SK-N-SH (cell line): ENCODE measurements at regions not wholly inside any gene's neighbourhood (a gene's known extent, or its start where the extent isn't known, plus 50 kb on each side); places are given as distances from the start of the nearest gene placed in this dataset.

Source experiments
- CTCF ChIA-PET: fragments of 300-600, 350-600 bp; formaldehyde crosslinking; extraction: SDS; loops from one replicate; lab custom pipeline; 2021; lab: Yijun Ruan, JAX
- POLR2A ChIA-PET: fragments of 350-600 bp; sonication (Branson Sonifier 250); formaldehyde crosslinking; extraction: SDS; loops from one replicate; lab custom pipeline; 2020; ENCODE audit warnings: antibody characterized with exemption, inconsistent platforms; lab: Yijun Ruan, JAX
- DNase-seq: peaks from one replicate; pipeline ENCODE4 v3.0.0; 2012
- H2AFZ ChIP-seq: fragments of 200-600 bp; sonication (generic); 2 replicates; pipeline ENCODE4 v1.8.1; 2016; ENCODE audit warnings: antibody characterized with exemption, mild to moderate bottlenecking, low read depth
- H3F3A ChIP-seq: fragments of 200-600 bp; sonication (generic); replicated peaks from 2 replicates; pipeline ENCODE3; 2016; ENCODE audit warnings: antibody characterized with exemption, mild to moderate bottlenecking; ENCODE audit not compliant: insufficient read depth
- H3K27ac ChIP-seq, 2 experiments: fragments of 200-500 bp in 1 of 2; fragments of 200-600 bp in 1 of 2; sonication (Bioruptor generic) in 1 of 2; sonication (generic), shearing (Covaris generic) in 1 of 2; 2 replicates each; pipeline versions ENCODE4 v1.5.1 to v1.6.1; 2014 to 2016; ENCODE audit warnings: low read depth in 2 of 2, inconsistent platforms in 1 of 2, low read length in 1 of 2, mild to moderate bottlenecking in 1 of 2, mixed read lengths in 1 of 2
- H3K27me3 ChIP-seq: fragments of 200-600 bp; sonication (generic), shearing (Covaris generic); 2 replicates; pipeline ENCODE4 v1.6.1; 2016; ENCODE audit warnings: mixed run types; ENCODE audit not compliant: insufficient read depth
- H3K36me3 ChIP-seq, 2 experiments: fragments of 200-500 bp in 1 of 2; fragments of 200-600 bp in 1 of 2; sonication (Bioruptor generic) in 1 of 2; sonication (generic) in 1 of 2; replicated peaks in 1 of 2; 2 replicates each; pipeline versions ENCODE3 to v1.5.1; 2014 to 2016; ENCODE audit warnings: low read length in 1 of 2, mild to moderate bottlenecking in 1 of 2; ENCODE audit not compliant: insufficient read depth in 2 of 2, control insufficient read depth in 1 of 2
- H3K4me1 ChIP-seq, 2 experiments: fragments of 200-500 bp in 1 of 2; fragments of 200-600 bp in 1 of 2; sonication (Bioruptor generic) in 1 of 2; sonication (generic), shearing (Covaris generic) in 1 of 2; 2 replicates each; pipeline versions ENCODE4 v1.5.1 to v1.6.1; 2014 to 2016; ENCODE audit warnings: low read depth in 1 of 2, low read length in 1 of 2, mixed run types in 1 of 2; ENCODE audit not compliant: insufficient read depth in 2 of 2, control insufficient read depth in 1 of 2
- H3K4me2 ChIP-seq: fragments of 200-600 bp; sonication (generic), shearing (Covaris generic); 2 replicates; pipeline ENCODE4 v1.6.1; 2017; ENCODE audit warnings: mixed run types
- H3K4me3 ChIP-seq, 2 experiments: fragments of 200-500 bp in 1 of 2; fragments of 200-600 bp in 1 of 2; sonication (Bioruptor generic) in 1 of 2; sonication (generic), shearing (Covaris generic) in 1 of 2; 2 replicates each; pipeline versions ENCODE4 v1.5.1 to v1.8.1; 2014 to 2016; ENCODE audit warnings: low read depth in 2 of 2, inconsistent platforms in 1 of 2, low read length in 1 of 2, mild to moderate bottlenecking in 1 of 2, mixed read lengths in 1 of 2, moderate library complexity in 1 of 2
- H3K79me2 ChIP-seq: fragments of 200-600 bp; sonication (generic); 2 replicates; pipeline ENCODE4 v1.8.1; 2017; ENCODE audit warnings: mild to moderate bottlenecking; ENCODE audit not compliant: insufficient read depth
- H3K9ac ChIP-seq: fragments of 200-600 bp; sonication (generic); 2 replicates; pipeline ENCODE4 v1.6.1; 2017; ENCODE audit warnings: mixed run types
- H3K9me2 ChIP-seq: fragments of 200-600 bp; sonication (generic); 2 replicates; pipeline ENCODE4 v1.6.1; 2017; ENCODE audit warnings: mixed run types
- H3K9me3 ChIP-seq: fragments of 200-600 bp; sonication (generic); 2 replicates; pipeline ENCODE4 v1.6.1; 2017; ENCODE audit warnings: mixed run types, mild to moderate bottlenecking, moderate library complexity
- H4K20me1 ChIP-seq: fragments of 200-600 bp; sonication (generic); 2 replicates; pipeline ENCODE4 v1.6.1; 2017; ENCODE audit warnings: mild to moderate bottlenecking, mixed run types; ENCODE audit not compliant: insufficient read depth
- CHD2 ChIP-seq: fragments of 150-350 bp; IDR thresholded peaks from 2 replicates; pipeline ENCODE4 v1.6.1; 2018; ENCODE audit warnings: low read length; ENCODE audit not compliant: partially characterized antibody
- CTCF ChIP-seq: fragments of 200-600 bp; sonication (generic); IDR thresholded peaks from 2 replicates; pipeline ENCODE4 v1.6.1; 2017; ENCODE audit warnings: antibody characterized with exemption, mild to moderate bottlenecking, moderate library complexity
- ELF1 ChIP-seq: IDR thresholded peaks from 2 replicates; pipeline ENCODE4 v1.4.0; 2012
- EZH2phosphoT487 ChIP-seq: fragments of 200-600 bp; sonication (generic); IDR thresholded peaks from 2 replicates; pipeline ENCODE4 v1.6.1; 2017; ENCODE audit warnings: low read depth, mixed run types, mild to moderate bottlenecking, antibody characterized with exemption, moderate library complexity, borderline replicate concordance
- FOSL2 ChIP-seq: IDR thresholded peaks from 2 replicates; pipeline ENCODE4 v1.4.0; 2012; ENCODE audit warnings: low read depth, mild to moderate bottlenecking, moderate library complexity, borderline replicate concordance
- GABPA ChIP-seq: IDR thresholded peaks from 2 replicates; pipeline ENCODE4 v1.4.0; 2012; ENCODE audit warnings: low read depth, mild to moderate bottlenecking
- GATA2 ChIP-seq: sonication (generic); formaldehyde crosslinking; IDR thresholded peaks from 2 replicates; pipeline ENCODE4 v1.5.0; 2020; ENCODE audit warnings: mild to moderate bottlenecking, missing genetic modification reagents
- IRF3 ChIP-seq: fragments of 150-350 bp; IDR thresholded peaks from 2 replicates; pipeline ENCODE4 v1.6.1; 2016; ENCODE audit warnings: mild to moderate bottlenecking, low read depth, low read length
- MEF2A ChIP-seq: IDR thresholded peaks from 2 replicates; pipeline ENCODE4 v1.4.0; 2012; ENCODE audit warnings: low read depth, borderline replicate concordance
- MXI1 ChIP-seq: IDR thresholded peaks from 2 replicates; pipeline ENCODE4 v1.6.1; 2012; ENCODE audit warnings: mild to moderate bottlenecking, low read depth, low read length, improper control_type of control experiment
- PBX3 ChIP-seq: IDR thresholded peaks from 2 replicates; pipeline ENCODE4; 2012
- POLR2AphosphoS5 ChIP-seq: IDR thresholded peaks from 2 replicates; pipeline ENCODE4 v1.6.1; 2012; ENCODE audit warnings: low read depth, low read length
- RCOR1 ChIP-seq: fragments of 150-350 bp; IDR thresholded peaks from 2 replicates; pipeline ENCODE4 v1.6.1; 2017; ENCODE audit warnings: antibody characterized with exemption, low read length
- RXRA ChIP-seq: IDR thresholded peaks from 2 replicates; pipeline ENCODE4 v1.4.0; 2012; ENCODE audit warnings: low read depth, mild to moderate bottlenecking, borderline replicate concordance
- SMC3 ChIP-seq: IDR thresholded peaks from 2 replicates; pipeline ENCODE4 v1.6.1; 2012; ENCODE audit warnings: low read depth, low read length, improper control_type of control experiment
- TAF1 ChIP-seq: IDR thresholded peaks from 2 replicates; pipeline ENCODE4 v1.6.1; 2012; ENCODE audit warnings: low read depth, mild to moderate bottlenecking, low read length, moderate library complexity, borderline replicate concordance
- TCF12 ChIP-seq: IDR thresholded peaks from 2 replicates; pipeline ENCODE4 v1.4.0; 2012
- USF1 ChIP-seq: IDR thresholded peaks from 2 replicates; pipeline ENCODE4 v1.4.0; 2012; ENCODE audit warnings: low read depth, borderline replicate concordance
- USF2 ChIP-seq: fragments of 150-350 bp; IDR thresholded peaks from 2 replicates; pipeline ENCODE4 v1.6.1; 2017; ENCODE audit warnings: antibody characterized with exemption, low read length, low read depth, borderline replicate concordance
- WGBS: methylation state at CpG from one replicate; pipeline ENCODE4 v1.1.6; 2017; ENCODE audit warnings: low lambda C conversion rate; 5-methylcytosine and 5-hydroxymethylcytosine counted together

- Histone ChIP-seq H4K20me1 (no peaks in the 10 kb centered on the region), H3K9ac (no peak overlapping the region), H3F3A (no peaks in the 10 kb centered on the region), H3K27ac (no peak overlapping the region), H3K4me2 (no peak overlapping the region), H3K9me2 (no peaks in the 10 kb centered on the region), H2AFZ (no peak overlapping the region), H3K4me3 (no peak overlapping the region), H3K9me3 (no peaks in the 10 kb centered on the region), H3K36me3 (no peaks in the 10 kb centered on the region), H3K79me2 (no peaks in the 10 kb centered on the region), H3K27me3 (no peaks in the 10 kb centered on the region), H3K4me1 (peaks cover 0 to 3% of the 10 kb centered on the region in 2 experiments; a peak in 2 of 4 replicates)
- TF ChIP-seq PBX3 (peak; percentile 9; the same call in 1 of the 2 replicates), USF2 (no peak), CTCF (no peak), IRF3 (no peak), FOSL2 (peak; percentile 31; the same call in 1 of the 2 replicates), TAF1 (no peak)
- CTCF ChIA-PET, result interaction anchor here (0.7 kb wide), 1 partner anchor 656 kb away, joined by 3 read pairs; no protein-coding TSS in a partner anchor
- DNase-seq, result no peak
- 35% methylated on average over 3 of the region's 3 CpGs for WGBS
- POLR2A ChIA-PET, result no interaction called here
Measured at GRCh38 chr10:33982995-33983394, 648.5 kb upstream of the NRP1 start.

GRCh38 chr10:33981301-33981700 lies 646.8 kb upstream of the NRP1 start:
- H3K9ac ChIP-seq, result no peak overlapping the region
- DNase-seq, result no peak
- WGBS, result 75% methylated on average over 2 of the region's 5 CpGs
- ChIA-PET POLR2A (no interaction called here), CTCF (no interaction called here)
- H3K9me3 ChIP-seq, result no peaks in the 10 kb centered on the region
- H3F3A ChIP-seq, result no peaks in the 10 kb centered on the region
- no peaks in the 10 kb centered on the region for H4K20me1 ChIP-seq
- no peaks in the 10 kb centered on the region for H3K36me3 ChIP-seq
- H3K4me2 ChIP-seq, result no peak overlapping the region
- H3K4me1 ChIP-seq, result peaks cover 0 to 3% of the 10 kb centered on the region in 2 experiments; a peak in 2 of 4 replicates
- no peaks in the 10 kb centered on the region for H3K9me2 ChIP-seq
- H3K4me3 ChIP-seq, result no peak overlapping the region
- H3K27me3 ChIP-seq, result no peaks in the 10 kb centered on the region
- no peak overlapping the region for H2AFZ ChIP-seq
- H3K79me2 ChIP-seq, result no peaks in the 10 kb centered on the region
- H3K27ac ChIP-seq, result no peak overlapping the region
- TF ChIP-seq USF1 (no peak), USF2 (no peak), MXI1 (no peak), POLR2AphosphoS5 (no peak), ELF1 (no peak), GABPA (no peak), EZH2phosphoT487 (no peak), CHD2 (no peak), GATA2 (CRISPR knock-in tag) (no peak), RXRA (no peak), RCOR1 (no peak), SMC3 (no peak), PBX3 (no peak), TCF12 (no peak), MEF2A (no peak)
